Kidney tubule cell (primary cell): ENCODE measurements at regions not wholly inside any gene's neighbourhood (a gene's known extent, or its start where the extent isn't known, plus 50 kb on each side); places are given as distances from the start of the nearest gene placed in this dataset.
A peak's percentile ranks its signal among the peaks of the same experiment; 100 is the strongest.

Experiments
- DNase-seq: peaks from one replicate; pipeline ENCODE4 v3.0.0-alpha.2; 2018; ENCODE audit warnings: low spot score

DNA sequence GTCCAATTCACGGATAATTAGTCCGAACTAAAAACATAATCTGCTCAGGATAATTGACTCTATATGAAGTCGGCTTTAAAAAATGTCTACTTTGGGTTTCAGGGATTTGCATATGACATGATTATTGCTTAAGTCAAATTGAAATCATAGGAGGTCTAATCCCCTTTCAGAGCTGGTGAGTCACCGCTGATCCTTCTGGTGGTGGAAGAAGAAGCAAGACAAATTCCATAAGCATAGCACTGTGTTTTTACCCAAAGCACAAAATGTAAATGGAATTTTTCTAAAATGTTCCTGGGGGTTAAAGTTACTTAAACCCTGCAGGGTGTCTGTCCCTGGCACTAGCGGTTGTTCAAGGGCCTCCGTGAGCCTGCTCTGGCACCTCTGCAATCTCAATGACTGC lies 460.2 kb downstream of the LRATD1 start:
- no peak for DNase-seq

DNA sequence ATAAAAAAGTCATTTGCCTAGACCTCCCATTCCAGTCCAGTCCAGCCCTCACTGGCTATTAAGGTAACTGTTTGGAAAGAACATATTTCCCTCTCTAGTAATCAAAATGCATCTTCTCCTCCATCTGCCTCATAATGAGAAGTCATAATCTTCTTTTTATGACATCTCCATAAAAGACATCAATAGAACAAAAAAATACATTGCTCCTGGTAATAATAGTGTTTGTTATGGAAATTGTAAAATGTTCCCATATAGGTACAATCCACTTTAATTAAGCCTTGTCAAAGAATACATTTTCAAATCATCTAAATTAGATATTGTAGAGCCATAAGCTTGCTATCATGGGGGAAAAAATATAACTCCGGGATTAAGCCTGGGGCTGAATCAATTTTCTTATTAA lies 461.6 kb downstream of the LRATD1 start:
- no peak for DNase-seq

- DNase-seq, result no peak
Observed at GRCh38 chr2:15096873-15097272, 464.3 kb downstream of the NBAS start.

- no peak for DNase-seq
Observed at GRCh38 chr2:15107137-15107536, 454.0 kb downstream of the NBAS start.

DNA sequence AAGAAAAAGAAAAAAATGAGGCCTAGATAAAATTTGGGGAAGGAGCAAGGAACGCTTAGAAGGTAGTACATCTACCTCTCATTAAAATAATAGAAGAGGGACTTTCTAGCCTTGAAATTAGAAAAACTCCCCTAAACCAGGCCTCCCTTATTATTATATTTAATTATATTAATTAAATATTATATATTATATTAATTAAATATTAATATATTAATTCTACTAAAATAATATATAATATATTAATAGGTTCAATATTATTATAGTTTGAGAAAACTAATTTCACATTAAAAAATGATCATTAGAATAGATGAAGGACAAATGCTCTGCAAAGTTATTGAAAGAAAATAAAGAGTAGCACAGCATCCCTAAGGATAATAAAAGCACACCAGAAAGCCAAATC lies 449.4 kb downstream of the NBAS start:
- DNase-seq, result no peak

GRCh38 chr2:15112216-15112615 lies 448.9 kb downstream of the NBAS start:
- peak; percentile 5 for DNase-seq

- DNase-seq, result no peak
Observed at GRCh38 chr2:15115776-15116175, 445.4 kb downstream of the NBAS start.

- no peak for DNase-seq
Observed at GRCh38 chr2:15116830-15117229, 444.3 kb downstream of the NBAS start.
